ENCODE measurements at regions not wholly inside any gene's neighbourhood (a gene's known extent, or its start where the extent isn't known, plus 50 kb on each side); places are given as distances from the start of the nearest gene placed in this dataset.

DNA sequence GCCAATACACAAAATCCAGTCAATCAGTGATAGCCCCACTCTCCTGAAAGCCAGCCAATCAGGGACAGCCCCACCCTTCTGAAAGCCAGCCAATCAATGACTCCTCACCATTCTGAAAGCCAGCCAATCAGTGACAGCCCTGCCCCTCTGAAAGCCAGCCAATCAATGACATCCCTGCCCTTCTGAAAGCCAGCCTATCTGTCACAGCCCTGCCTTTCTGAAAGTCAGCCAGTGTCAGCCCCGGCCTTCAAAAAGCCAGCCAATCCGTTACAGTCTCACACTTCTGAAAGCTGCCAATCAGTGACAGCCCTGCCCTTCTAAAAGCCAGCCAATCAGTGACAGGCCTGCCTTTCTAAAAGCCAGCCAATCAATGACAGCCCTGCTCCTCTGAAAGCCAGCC, 95.9 kb upstream of the HDAC4 start:
- TF ChIP-seq, protein P1, sequence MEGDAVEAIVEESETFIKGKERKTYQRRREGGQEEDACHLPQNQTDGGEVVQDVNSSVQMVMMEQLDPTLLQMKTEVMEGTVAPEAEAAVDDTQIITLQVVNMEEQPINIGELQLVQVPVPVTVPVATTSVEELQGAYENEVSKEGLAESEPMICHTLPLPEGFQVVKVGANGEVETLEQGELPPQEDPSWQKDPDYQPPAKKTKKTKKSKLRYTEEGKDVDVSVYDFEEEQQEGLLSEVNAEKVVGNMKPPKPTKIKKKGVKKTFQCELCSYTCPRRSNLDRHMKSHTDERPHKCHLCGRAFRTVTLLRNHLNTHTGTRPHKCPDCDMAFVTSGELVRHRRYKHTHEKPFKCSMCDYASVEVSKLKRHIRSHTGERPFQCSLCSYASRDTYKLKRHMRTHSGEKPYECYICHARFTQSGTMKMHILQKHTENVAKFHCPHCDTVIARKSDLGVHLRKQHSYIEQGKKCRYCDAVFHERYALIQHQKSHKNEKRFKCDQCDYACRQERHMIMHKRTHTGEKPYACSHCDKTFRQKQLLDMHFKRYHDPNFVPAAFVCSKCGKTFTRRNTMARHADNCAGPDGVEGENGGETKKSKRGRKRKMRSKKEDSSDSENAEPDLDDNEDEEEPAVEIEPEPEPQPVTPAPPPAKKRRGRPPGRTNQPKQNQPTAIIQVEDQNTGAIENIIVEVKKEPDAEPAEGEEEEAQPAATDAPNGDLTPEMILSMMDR (conservative IDR thresholded peaks at IDR 0.05 in 1 of 2, IDR thresholded peaks at IDR 0.05 in 1 of 2; ENCODE audit: low read depth in 1 of 2, low read length in 2 of 2): no peak
- TF ChIP-seq EZH2 (IDR thresholded peaks at IDR 0.05; ENCODE audit: low read length, missing control alignments): no peak
